Left lobe of liver (tissue), 2 donors: ENCODE measurements at regions not wholly inside any gene's neighbourhood (a gene's known extent, or its start where the extent isn't known, plus 50 kb on each side); places are given as distances from the start of the nearest gene placed in this dataset.

Experiments
- ATAC-seq: fragments of 200-7000 bp; cut with Tn5 transposase; one replicate; pipeline ENCODE4 v1.9.1; 2020; ENCODE audit warnings: mild to moderate bottlenecking, moderate library complexity
- DNase-seq: peaks from one replicate; pipeline ENCODE4 v3.0.0-alpha.2; 2020; ENCODE audit warnings: low spot score
- donor health status: DM: no; HTN: no; CAD: no; lungs with moderate emphysema.
- donor health status: DM: no; HTN: yes; CAD: no.

DNA sequence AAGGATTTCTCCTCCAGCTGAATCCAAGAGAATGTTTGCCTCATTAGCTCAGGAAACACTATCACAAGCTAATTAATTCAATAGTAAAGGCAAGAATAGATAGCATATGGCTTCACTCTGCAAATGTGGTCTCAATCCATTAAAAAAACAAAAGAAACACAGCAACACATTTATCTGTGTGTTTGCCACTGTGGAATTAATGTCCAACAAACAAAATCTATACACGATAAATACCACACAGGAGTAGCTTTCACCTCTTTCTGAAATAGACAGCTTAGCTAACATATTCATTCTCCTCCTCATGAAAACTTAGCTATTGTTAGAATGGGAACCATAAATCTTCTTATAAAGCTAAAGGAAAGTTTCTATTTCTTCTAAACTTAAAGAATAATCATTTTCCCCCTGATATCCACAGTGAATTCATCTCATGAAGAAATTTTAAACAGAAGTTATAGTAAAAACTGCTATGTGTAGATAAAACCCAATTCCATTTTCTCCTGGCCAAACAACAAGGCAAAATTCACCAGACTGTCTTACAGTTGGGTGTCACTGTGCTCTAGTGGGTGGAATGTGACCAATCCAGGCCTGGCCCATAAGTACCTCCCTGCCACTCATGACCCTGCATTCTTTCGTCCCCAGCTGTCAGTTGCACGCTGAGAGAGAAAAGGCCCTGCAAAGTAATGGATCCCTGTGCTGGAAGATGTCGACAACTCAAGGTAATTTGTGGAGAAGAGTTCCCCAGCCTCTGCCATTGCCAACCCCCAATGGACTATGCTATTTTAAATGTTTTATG, 92.9 kb upstream of the NRSN1 start:
- no peak for ATAC-seq
- DNase-seq = no peak

DNA sequence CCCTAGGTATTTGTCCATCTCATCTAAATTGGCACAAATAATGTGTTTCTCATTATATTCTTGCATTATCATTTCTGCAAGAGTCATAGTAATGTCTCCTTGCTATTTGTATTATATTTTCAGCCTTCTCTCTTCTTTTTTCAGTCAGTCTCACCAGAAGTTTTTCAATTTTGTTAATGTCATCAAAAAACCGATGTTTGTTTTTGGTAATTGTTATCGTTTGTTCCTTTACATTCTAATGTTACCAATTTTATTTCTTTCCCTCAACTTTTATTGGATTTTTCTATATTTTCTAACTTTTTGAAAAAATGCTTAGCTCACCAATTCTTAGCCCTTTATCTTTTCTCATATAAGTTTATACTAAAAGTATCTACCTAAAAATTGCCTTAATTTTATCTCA, 82.2 kb upstream of the NRSN1 start:
- no peak for ATAC-seq
- no peak for DNase-seq

GRCh38 chr6:24051942-24052589, 73.9 kb upstream of the NRSN1 start:
- ATAC-seq = no peak
- no peak for DNase-seq

DNA sequence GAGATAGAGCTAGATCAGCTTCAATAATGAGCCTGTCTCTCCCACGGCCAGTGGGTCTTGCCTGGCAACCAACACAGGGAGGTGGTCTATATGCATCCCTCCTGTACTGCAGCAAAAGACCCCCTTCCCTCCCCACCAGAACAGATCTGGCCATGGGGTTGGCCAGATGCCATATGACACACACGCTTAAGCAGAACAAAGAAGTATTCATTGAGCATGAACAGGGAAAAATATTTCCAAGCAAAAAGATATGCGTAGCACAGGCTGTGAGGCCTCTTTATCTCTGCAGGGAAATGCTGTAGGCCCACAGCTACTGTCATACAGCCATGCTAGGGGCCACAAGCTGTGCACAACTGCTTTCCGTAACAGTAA, 73.4 kb upstream of the NRSN1 start:
- no peak for ATAC-seq
- no peak for DNase-seq

- ATAC-seq = no peak
- no peak for DNase-seq
Observed at GRCh38 chr6:24053057-24053456, 73.0 kb upstream of the NRSN1 start.

DNA sequence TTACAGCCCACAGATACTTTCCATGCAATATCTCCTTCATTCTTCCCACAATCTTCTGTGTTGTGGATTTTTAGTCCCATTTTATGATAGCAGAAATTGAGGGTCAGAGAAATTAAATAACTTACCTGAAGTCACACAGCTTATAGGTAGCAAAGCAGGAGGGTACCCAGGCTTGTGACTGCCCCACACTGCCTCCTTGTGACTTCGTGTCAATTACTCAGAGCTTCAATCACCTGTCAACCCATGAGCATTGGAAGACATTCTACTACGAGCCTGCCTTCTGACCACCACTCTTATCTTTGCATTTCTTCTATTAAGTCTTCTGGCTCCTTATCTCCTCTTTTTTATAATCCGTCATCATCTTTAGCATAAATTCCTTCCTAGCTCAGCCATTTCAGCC, 71.6 kb upstream of the NRSN1 start:
- DNase-seq (no peak), ATAC-seq (no peak)

GRCh38 chr6:24056567-24056966, 69.4 kb upstream of the NRSN1 start:
- no peak for DNase-seq
- no peak for ATAC-seq

DNA sequence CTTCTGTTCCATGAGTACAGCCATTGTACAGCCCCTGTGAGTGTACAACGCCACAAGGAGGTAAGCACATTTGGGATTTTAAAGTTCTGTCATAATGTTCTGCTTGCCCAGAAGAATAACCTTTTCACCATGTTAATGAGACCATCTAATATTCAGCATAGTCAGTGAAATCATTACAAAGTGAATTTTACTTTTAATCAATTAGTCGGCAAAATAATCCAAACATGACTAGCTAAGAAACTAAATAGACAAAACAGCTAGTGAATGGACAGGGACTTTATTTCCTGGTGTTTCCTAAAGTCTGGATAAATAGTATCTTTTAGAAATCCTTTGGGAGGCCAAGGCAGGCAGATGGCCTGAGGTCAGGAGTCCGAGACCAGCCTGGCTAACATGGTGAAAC, 69.0 kb upstream of the NRSN1 start:
- no peak for DNase-seq

GRCh38 chr6:24060982-24061754, 64.8 kb upstream of the NRSN1 start:
- ATAC-seq = no peak
- DNase-seq = no peak

More for the DNA sequence above, 69.0 kb upstream of the NRSN1 start:
- no peak for ATAC-seq

DNA sequence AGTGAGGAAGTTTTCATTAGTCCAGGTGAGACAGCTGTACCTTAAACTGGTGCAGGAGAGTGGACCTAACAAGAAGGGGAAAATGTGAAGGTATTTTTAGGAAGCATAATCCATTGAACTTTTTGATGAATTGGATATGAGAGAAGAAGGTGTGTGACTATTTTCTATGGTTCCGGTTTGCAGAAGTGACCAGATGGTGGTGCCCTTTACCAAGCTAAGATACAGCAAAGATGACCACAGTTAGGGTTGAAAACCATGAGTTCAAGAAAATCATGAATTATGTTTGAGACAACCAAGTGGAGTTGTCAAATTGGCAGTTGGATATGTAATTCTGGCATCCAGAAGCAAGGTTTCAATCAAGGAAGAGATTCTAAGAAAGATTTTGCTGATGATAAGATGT, 61.9 kb upstream of the NRSN1 start:
- DNase-seq = no peak
- peak; percentile 34 for ATAC-seq

GRCh38 chr6:24064832-24065231, 61.2 kb upstream of the NRSN1 start:
- no peak for ATAC-seq
- DNase-seq = no peak

DNA sequence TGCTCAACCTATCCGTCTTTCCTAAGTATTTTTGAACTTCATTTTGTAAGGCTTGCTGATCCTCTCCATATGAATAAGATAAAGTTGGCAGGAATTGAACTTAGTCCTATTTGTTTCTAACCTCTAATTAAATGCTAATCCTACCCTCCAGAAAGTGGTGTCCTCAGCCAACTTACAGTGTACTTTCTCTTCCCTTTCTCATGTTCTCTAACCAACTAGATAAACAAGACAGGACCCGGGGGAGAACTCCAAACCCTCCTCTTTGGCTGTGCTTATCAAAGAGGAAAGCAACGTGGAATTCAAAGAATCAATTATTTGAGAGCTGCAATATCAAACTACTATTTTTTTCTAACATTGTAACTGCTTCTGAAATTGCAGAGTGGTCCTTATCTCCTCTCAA, 56.5 kb upstream of the NRSN1 start:
- no peak for ATAC-seq
- no peak for DNase-seq

- ATAC-seq (no peak), DNase-seq (no peak)
Observed at GRCh38 chr6:24072038-24072746, 53.8 kb upstream of the NRSN1 start.

DNA sequence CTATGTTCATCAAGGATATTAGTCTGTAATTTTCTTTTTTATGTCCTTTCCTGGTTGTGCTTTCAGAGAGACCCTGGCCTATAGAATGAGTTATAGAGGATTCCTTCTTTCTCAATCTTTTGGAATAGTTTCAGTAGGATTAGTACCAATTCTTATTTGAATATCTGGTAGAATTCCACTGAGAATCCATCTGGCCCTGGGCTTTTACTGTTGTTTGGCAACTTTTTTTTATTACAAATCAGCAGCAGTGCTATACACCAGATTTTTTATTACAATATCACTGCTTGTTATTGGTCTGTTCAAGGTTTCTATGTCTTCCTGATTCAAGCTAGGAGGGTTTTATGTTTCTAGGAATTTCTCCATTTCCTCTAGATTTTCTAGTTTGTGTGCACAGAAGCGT, 50.0 kb upstream of the NRSN1 start:
- ATAC-seq = no peak
- no peak for DNase-seq
